GM21825 (cell line): ENCODE measurements at regions not wholly inside any gene's neighbourhood (a gene's known extent, or its start where the extent isn't known, plus 50 kb on each side); places are given as distances from the start of the nearest gene placed in this dataset.

Experiments
- ATAC-seq: cut with Tn5 transposase; IDR thresholded peaks from one replicate; pipeline ENCODE4 v1.9.1; 2021; ENCODE audit warnings: mild to moderate bottlenecking, moderate library complexity; ENCODE audit not compliant: unreplicated experiment

DNA sequence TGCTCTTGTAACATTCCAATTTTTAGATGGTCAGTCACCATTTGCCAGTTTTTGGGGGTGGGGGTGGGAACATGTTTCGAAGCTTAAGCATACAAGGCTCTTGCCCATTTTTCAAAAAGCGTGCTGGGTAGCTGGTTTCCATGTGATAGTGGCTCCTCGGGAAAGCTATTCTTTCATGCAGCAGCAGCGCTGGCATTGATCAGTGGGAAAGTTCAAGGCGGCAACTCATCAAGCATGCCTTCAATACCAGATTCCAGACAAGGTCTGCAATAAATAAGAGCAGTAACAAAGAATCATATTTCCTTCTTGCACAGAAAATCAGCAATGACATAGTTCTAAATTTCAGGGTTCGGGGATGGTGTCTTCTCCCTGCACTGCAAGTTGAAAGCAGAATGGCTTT is 133.5 kb upstream of the ONECUT1 start:
- no peak for ATAC-seq

DNA sequence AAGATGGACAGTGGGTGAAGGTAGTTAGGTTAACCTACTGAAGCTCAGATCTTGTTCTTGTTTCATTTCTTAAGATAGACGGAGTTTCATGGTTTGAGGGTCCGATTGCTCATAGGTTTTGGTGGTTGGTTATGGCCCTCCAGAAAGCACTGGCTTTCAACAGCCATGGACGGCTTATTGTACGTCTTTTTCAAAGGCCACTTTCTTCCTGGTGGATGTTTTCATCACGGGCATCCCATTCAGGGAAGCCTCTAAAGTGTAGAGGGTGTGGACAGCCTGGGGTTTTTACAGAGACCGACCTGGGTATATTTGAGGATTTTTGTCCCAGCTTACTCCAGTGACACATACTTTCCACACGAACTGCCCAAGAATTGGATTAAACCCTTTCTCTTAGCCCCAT is 132.7 kb upstream of the ONECUT1 start:
- ATAC-seq = no peak

DNA sequence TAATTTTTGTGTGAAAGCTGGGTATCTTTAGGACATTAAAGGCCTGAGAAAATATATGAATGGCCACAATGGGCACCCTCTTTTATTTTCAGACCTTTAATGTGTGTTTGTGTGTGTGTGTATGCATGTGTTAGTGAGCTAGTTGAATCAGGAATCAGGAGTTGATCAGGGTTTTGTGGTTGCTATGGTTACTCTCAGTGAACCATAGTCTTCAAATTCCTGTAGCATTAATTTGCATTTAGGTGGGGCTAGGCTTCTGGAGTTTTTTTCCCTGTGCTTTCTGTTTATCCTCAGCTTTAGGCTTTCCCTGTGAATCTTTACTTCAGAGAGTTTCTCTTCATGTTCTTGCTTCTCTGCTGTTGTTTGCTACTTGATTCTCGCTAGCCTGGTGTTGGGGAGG is 122.0 kb upstream of the ONECUT1 start:
- no peak for ATAC-seq

DNA sequence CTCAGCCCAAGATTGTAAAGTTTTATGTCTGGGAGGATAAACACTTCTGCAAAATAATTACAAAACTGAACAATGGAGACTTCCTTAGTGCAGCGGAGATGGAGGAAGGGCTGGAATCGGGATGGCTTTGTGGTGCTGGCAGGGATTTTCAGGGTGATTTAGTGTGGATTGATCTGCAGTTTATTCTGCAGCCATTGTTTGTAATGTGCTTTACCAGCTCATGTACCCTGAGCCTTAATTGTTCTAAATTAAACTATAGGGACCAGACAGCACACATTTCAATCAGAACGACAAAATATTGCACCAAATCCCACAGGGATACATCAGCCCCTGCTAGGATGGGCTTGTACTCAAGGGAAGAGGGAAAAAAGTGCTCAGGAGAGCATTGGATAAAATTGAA is 103.2 kb upstream of the ONECUT1 start:
- no peak for ATAC-seq

DNA sequence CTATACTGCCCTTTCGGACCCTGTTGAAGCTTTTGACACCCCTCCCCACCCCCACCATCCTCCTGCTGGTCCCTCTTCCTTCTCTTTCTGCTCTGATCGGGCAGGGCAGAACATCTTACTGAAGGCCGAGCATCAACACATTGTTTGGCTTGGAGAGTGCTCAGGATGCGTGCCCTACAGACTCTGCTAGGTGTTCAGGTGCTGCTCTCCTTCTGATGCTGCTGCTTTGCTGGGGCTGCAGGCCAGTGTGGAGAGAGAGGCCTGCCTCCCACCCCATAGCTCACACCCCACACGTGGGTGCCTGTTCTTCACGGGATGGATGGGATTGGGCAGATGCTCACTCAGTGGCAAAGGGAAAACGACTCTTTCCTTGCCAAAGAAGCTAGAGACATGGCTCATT is 89.8 kb upstream of the ONECUT1 start:
- no peak for ATAC-seq

DNA sequence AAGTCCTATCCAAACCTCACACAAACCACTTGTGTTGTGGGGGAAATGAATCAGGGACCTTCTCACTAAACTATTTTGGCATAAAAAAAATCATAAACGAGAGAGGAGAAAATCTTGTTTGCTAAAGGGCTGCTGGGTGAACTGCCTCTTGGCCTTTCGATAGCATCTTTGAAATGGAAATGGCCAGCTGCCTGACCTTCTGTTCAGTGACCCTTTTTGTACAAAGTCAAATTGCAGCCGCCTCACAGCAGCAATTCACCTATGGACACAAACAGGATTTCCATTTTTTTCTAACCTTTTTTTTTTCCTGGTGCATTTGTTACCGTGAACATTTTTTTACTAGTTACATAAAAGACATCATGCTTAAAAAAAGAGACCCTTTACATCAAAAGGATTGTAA is 89.0 kb upstream of the ONECUT1 start:
- no peak for ATAC-seq

DNA sequence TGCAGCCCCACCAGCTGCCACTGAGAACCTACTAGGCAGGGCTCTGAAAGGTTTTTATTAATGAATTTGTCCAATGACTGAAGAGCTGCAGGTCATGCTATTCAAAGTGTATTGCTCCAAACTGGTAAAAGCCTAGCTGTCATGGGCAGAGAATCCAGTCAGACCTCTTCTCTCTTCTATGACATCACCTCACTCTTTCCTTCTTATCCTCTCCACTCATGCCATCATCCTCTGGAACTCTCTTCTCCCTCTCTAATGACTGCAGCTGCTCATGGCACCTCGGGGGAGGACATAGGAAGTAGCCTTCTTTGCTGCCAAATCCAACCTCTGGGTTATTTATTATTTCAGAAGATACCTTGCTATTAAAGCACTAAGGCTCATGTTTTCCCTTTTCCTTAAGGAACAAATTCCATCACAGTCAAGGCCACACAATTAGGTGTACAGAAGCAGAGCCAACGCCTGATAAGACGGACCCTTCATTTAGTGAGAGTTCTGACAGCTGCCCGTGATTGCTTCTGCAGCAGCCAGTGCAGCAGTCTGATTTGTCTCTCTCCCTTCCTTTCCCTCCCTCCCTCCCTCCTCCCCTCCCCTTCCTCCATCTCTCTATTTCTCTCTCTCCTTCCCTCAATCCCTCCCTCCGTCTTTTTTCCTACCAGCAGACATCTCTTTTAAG is 87.0 kb upstream of the ONECUT1 start:
- no peak for ATAC-seq

DNA sequence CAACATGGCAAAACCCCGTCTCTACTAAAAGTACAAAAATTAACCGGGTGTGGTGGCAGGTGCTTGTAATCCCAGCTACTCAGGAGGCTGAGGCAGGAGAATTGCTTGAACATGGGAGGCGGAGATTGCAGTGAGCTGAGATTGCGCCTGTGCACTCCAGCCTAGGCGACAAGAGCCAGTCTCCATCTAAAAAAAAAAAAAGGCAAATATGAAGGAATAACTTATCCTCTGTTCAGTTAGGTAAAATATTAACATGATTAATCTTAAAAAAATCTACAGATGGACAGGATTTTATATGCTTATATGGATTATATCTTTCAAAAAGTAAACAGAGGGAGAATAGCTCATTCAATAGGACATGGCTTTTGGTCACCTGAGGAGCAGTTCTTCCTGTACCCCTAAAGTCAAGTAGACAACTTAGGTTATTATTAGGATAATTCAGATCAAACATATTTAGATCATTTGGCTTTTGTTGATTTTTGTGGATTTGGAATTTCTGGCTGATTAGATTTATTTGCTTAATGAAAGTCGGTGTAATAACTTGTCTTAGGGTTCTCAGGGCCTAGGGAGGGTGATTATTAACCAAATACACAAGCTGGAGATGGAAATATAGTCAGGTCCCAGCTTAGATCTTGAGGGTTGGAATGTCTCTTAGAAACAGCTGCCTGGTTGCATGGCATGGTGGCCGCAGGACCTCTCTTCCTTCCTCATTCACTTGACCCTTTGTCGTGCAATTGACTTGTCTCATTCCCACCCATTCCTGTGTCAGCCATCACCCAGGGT is 82.1 kb upstream of the ONECUT1 start:
- ATAC-seq = no peak

DNA sequence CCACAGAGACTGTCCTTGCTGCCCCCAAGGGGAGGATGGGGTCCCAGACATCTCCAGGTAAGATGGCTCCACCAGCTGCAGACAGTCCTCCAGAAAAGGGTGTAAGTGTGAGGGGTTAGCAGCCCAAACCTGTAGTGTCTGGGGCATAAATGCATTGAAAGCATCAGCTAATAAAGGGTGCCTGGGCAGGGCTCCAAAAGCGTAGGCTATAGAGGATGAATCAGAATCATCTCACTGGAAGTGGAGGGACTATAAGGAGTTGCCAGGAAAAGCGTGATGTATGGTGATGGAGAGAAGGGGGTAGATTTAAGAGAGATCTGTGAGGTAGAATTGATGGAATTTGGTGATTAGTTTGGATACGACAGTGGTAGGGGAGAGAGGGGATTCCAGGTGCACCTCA is 79.9 kb upstream of the ONECUT1 start:
- ATAC-seq = no peak

DNA sequence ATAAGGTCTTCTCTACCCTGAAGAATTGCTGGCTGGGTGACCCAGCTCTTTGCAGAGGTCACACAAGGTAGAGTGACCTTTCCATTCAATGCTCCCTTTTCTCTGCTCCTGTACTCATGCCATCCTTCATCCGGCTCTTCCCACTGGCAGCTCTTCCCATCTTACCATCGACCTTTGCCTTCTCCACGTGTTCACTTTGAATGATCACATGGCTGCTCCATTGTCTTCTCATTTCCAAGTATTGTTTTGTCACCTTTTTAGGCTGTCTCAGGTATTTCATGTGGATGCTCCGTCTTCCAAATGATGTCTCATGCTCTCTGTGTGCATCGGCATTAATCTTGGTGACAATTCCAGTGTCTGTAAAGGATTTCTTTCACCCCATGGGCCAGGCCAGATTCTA is 76.6 kb upstream of the ONECUT1 start:
- no peak for ATAC-seq

DNA sequence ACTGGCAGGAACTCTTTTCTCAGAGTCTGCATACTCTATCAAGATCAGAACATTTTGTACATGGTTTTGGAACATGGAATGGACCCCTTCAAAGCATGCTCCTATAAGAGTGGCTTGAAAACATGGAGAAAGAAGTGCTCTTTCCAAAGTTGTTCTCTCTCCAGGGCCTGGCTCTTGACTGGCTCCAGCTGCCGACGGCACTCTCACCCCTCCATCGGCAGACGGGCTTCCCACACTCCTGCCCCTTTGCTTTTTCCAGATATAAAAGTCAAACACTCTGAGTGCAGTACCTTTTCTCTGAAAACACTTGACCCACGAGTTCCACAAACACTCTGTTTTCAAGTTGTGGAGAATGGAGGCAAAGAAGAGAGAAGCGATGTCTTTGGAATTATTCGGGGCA is 72.5 kb upstream of the ONECUT1 start:
- ATAC-seq = no peak

DNA sequence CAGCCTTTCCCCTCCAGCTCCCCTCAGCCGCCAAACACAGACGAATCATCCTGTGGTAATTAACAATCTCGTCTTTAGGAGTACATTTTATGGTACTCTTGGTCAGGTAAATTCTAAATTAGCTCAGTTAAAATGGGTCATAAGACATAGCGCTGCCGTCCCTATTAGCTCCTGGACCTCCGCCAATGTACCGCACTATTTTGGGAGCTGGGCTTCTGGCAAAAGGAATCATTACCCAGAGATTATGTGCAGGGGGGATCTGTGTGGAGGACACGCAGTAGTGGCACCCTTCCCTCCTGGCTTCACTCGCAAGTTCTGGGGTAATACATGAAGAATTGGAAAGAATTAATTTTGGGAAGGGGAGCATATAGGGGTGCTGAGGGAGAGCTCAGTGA is 68.6 kb upstream of the ONECUT1 start:
- no peak for ATAC-seq

DNA sequence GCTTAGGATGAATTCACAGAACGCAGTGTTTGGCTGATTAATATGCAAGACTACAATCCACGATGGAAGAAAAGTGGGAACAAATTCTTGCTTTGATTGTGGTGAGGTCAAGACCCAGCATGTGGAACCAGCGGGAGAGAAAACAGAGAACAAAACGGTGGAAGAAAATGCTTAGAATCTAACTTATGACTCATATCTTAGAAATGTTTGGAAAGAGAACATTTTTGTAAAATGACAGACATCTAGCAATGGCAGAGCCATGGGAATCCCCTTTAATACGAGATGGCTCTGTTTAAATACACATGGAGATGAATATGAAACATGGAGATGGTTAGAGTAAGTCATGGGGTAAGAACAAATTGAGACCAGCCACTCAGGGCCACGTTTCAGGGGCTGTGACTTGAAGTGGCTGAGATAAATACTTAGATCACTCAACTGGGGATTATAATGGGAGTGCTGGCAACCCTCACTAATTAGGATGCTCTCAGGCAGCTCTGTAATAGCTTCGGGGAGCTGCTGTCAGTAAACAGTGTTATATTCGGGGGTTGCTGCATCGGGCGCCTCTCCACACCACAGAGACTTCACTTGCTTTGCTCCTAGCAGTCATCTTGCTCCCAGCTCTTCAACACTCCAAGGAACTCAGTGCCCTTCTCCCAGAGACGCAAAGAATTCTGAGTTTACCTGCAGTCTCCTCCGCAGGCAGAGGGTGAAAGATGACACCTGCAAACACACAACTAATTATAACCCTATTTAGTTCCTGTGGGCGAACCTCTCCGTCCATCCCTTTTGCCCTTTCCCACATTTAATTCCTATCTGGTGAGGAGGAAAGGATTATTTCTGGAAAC is 68.0 kb upstream of the ONECUT1 start:
- ATAC-seq = no peak

DNA sequence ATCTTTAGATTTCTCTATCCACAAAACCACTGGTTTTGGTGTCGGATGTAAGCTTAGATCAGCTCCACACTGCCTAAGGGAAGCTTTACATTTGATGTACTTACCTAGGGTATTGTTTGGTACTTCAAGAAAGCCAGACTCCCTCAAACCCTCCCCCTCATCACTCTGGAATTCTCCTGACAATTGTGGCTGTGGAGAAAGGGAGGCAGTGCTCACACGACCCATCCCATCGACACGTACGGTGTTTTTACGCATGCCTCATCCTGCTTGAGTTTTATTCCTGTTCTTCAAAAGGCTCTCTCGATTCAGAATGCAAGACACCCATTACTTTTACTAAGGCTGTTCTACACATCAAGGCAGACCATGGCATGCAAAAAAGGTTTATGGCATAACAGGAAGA is 67.3 kb upstream of the ONECUT1 start:
- no peak for ATAC-seq

DNA sequence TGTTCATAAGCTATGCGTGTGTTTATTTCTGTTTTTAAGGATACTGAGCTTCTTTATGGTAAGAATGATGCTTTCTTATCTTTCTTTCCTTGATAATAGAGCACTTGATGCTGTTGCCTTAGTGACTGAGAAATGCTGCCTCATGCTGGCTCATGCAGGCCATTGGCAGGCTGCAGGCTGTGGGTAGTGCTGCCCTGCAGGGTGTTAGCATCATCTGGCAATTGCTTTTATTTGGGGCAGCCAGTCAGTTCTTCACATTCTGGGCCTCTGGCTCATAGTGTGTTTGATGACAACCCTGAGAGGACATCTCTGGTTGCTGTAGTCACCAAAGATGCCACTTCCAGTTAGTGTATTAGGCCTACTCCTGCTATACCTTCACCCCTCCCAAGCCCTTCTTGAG is 66.2 kb upstream of the ONECUT1 start:
- no peak for ATAC-seq

DNA sequence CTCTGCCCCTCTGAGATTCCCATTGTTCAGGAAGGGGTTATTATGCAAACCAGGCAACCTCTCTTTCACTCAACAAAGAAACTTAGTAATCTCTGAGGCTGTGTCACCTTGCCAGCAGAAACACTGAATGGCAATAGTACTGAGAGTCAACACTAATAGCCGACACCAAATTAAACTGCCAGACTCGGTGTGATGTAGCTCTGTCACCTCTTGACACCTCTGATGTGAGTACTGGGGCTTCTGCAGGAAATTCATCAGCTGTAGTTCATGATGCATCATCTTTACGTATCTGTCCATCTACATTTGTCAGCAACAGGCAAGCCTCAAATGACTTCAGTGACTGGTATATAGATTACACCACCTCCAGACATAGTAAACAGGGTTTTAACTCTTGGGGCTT is 65.0 kb upstream of the ONECUT1 start:
- ATAC-seq = no peak

DNA sequence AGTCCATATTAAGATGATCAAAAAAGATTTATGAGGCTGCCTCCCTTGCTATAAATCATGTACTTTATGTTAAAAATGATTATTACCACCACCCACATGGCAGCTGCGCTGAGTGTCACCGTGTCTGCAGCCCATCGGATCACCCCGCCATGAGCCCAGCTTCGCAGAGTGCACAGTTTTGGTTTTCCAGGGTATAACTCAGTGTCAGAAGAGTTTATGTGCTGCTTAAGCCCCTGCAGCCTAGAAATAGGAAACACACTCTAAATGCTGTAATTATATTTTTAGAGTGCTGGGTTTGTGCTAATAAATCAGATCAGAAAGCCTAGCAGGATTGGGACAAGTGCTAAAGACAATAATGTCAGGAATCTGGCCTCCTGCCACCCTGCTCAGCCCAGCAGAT is 54.7 kb upstream of the ONECUT1 start:
- ATAC-seq = no peak
